Urinary bladder (tissue), 3 donors: ENCODE measurements at regions not wholly inside any gene's neighbourhood (a gene's known extent, or its start where the extent isn't known, plus 50 kb on each side); places are given as distances from the start of the nearest gene placed in this dataset.

Source experiments
- DNase-seq: peaks from one replicate; pipeline ENCODE4 v3.0.0-alpha.2; 2015; ENCODE audit errors: extremely low spot score
- H3K27ac ChIP-seq: one replicate; pipeline ENCODE4 v1.5.1; 2013; ENCODE audit warnings: low read depth, mild to moderate bottlenecking, moderate library complexity
- H3K36me3 ChIP-seq: one replicate; pipeline ENCODE4 v1.6.1; 2013; ENCODE audit warnings: mild to moderate bottlenecking, moderate library complexity; ENCODE audit not compliant: insufficient read depth
- H3K4me1 ChIP-seq: one replicate; pipeline ENCODE4 v1.6.1; 2013; ENCODE audit warnings: mild to moderate bottlenecking, moderate library complexity; ENCODE audit not compliant: insufficient read depth
- H3K4me3 ChIP-seq: one replicate; pipeline ENCODE4 v1.5.1; 2013; ENCODE audit warnings: low read depth, low read length
- WGBS: extraction: QIAGEN DNeasy Blood & Tissue Kit; methylation state at CpG from one replicate; pipeline ENCODE4 v1.1.7; 2013; 5-methylcytosine and 5-hydroxymethylcytosine counted together
- donor health status: healthy with polysubstance abuse.
- donor health status: healthy.

GRCh38 chr1:69479734-69480133, 88.0 kb upstream of the LRRC7 start:
- WGBS = 71% methylated on average over 1 of the region's 1 CpG
- Histone ChIP-seq H3K4me1 (no peaks in the 10 kb centered on the region), H3K27ac (no peak overlapping the region), H3K4me3 (no peak overlapping the region), H3K36me3 (no peaks in the 10 kb centered on the region)
- no peak for DNase-seq

GRCh38 chr1:69483246-69483645, 84.5 kb upstream of the LRRC7 start:
- H3K27ac ChIP-seq = no peak overlapping the region
- no peaks in the 10 kb centered on the region for H3K4me1 ChIP-seq
- H3K36me3 ChIP-seq = no peaks in the 10 kb centered on the region
- DNase-seq = no peak
- H3K4me3 ChIP-seq = no peak overlapping the region
- 79% methylated on average over 2 of the region's 2 CpGs for WGBS

DNA sequence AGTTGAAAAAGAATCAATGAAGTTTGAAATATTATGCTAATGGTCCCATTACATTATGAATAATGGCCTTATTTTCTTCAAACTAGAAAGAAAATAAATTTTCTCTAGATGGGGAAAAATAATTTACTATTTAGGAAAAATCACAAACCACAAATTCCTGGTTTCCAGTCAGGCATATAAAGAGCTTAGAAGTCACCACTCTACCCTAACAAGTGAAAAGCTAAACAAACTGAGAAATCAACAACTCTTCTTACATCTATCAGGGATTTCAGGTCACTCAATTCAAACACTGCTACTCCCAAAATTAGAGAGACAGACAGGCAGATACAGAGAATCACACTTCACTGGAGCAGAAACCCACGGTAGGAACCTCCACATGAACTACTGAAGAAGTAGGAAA, 82.1 kb upstream of the LRRC7 start:
- no peak for DNase-seq
- H3K36me3 ChIP-seq = no peaks in the 10 kb centered on the region
- H3K4me3 ChIP-seq = no peak overlapping the region
- 95% methylated on average over 1 of the region's 1 CpG for WGBS
- H3K4me1 ChIP-seq = no peaks in the 10 kb centered on the region
- no peak overlapping the region for H3K27ac ChIP-seq

DNA sequence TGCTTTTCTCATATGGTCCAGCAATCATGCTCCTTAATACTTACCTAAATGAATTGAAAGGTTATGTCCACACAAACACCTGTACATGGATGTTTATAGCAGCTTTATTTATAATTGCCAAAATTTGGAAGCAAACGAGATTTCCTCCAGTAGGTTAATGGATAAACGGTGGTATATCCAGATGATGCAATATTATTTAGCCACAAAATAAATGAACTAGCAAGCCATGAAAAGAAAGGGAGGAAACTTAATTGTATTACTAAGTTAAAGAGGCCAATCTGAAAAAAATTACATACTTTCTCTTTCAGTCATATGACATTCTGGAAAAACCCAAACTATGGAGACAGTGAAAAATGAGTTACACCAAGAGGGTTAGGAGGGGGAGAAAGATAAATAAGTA, 76.3 kb upstream of the LRRC7 start:
- DNase-seq = no peak

GRCh38 chr1:69492286-69492685, 75.4 kb upstream of the LRRC7 start:
- DNase-seq = no peak
- Histone ChIP-seq H3K4me1 (no peaks in the 10 kb centered on the region), H3K36me3 (no peaks in the 10 kb centered on the region), H3K27ac (no peak overlapping the region), H3K4me3 (no peak overlapping the region)
- 73% methylated on average over 3 of the region's 3 CpGs for WGBS

More for the DNA sequence above, 76.3 kb upstream of the LRRC7 start:
- H3K36me3 ChIP-seq = no peaks in the 10 kb centered on the region
- 89% methylated on average over 2 of the region's 2 CpGs for WGBS
- H3K27ac ChIP-seq = no peak overlapping the region
- H3K4me1 ChIP-seq = no peaks in the 10 kb centered on the region
- H3K4me3 ChIP-seq = no peak overlapping the region

DNA sequence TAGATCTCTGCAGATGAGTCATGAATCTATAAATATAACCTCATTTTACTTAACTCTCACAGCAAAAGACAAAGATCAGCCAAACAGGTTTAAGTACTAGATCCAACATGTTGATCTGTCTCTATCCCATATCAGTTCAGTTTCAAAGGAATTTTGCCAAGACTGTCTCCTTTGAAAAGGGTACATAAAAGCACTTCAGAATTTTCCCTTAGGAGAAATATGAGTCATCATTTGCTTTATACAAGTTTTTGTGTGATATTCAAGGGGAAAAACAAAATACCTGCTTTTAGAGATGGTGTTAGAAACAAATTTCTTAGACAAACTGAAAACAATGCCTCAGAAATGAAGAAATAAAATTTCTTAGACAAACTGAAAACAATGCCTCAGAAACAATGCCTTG, 73.5 kb upstream of the LRRC7 start:
- no peak for DNase-seq
- no peaks in the 10 kb centered on the region for H3K4me1 ChIP-seq
- H3K4me3 ChIP-seq = no peak overlapping the region
- H3K36me3 ChIP-seq = no peaks in the 10 kb centered on the region
- no peak overlapping the region for H3K27ac ChIP-seq

GRCh38 chr1:69497441-69498221, 70.1 kb upstream of the LRRC7 start:
- no peak overlapping the region for H3K27ac ChIP-seq
- 78% methylated on average over 4 of the region's 4 CpGs for WGBS

GRCh38 chr1:69498711-69499110, 69.0 kb upstream of the LRRC7 start:
- H3K27ac ChIP-seq = no peak overlapping the region
- no peaks in the 10 kb centered on the region for H3K36me3 ChIP-seq
- no peaks in the 10 kb centered on the region for H3K4me1 ChIP-seq
- 86% methylated on average over 1 of the region's 1 CpG for WGBS
- no peak for DNase-seq
- no peak overlapping the region for H3K4me3 ChIP-seq

More at GRCh38 chr1:69497441-69498221, 70.1 kb upstream of the LRRC7 start:
- Histone ChIP-seq H3K36me3 (no peaks in the 10 kb centered on the region), H3K4me3 (no peak overlapping the region), H3K4me1 (no peaks in the 10 kb centered on the region)
- DNase-seq = no peak

GRCh38 chr1:69499203-69499803, 68.4 kb upstream of the LRRC7 start:
- no peak for DNase-seq
- no peaks in the 10 kb centered on the region for H3K36me3 ChIP-seq
- H3K27ac ChIP-seq = no peak overlapping the region
- H3K4me3 ChIP-seq = no peak overlapping the region
- no peaks in the 10 kb centered on the region for H3K4me1 ChIP-seq
- WGBS = 91% methylated on average over 7 of the region's 7 CpGs

DNA sequence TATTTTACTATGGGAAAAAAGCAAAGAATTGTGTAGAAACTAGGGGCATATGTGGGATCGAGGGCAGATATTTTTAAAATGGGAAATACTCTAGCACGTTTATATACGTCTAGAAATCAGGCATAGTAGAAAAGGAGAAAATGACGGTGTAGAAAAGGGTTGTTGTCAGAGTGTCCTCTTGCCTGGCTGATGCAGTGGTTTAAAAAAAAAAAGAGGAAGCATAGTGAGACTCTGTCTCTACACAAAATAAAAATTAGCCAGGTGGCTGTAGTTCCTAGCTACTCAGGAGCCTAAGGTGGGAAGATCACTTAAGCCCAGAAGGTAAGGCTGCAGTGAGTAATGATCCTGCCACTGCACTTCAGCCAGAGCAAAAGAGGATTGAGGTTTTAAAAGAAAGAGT, 64.7 kb upstream of the LRRC7 start:
- no peaks in the 10 kb centered on the region for H3K36me3 ChIP-seq
- no peaks in the 10 kb centered on the region for H3K4me1 ChIP-seq
- H3K4me3 ChIP-seq = no peak overlapping the region
- H3K27ac ChIP-seq = no peak overlapping the region
- 72% methylated on average over 4 of the region's 4 CpGs for WGBS
- DNase-seq = no peak

- Histone ChIP-seq H3K4me1 (no peaks in the 10 kb centered on the region), H3K4me3 (no peak overlapping the region), H3K27ac (no peak overlapping the region), H3K36me3 (no peaks in the 10 kb centered on the region)
- DNase-seq = no peak
- WGBS = 73% methylated on average over 3 of the region's 3 CpGs
Observed at GRCh38 chr1:69504730-69505252, 62.9 kb upstream of the LRRC7 start.

- Histone ChIP-seq H3K4me1 (no peaks in the 10 kb centered on the region), H3K36me3 (no peaks in the 10 kb centered on the region), H3K27ac (no peak overlapping the region), H3K4me3 (no peak overlapping the region)
- DNase-seq = no peak
- WGBS = 91% methylated on average over 2 of the region's 2 CpGs
Observed at GRCh38 chr1:69506311-69506710, 61.4 kb upstream of the LRRC7 start.

DNA sequence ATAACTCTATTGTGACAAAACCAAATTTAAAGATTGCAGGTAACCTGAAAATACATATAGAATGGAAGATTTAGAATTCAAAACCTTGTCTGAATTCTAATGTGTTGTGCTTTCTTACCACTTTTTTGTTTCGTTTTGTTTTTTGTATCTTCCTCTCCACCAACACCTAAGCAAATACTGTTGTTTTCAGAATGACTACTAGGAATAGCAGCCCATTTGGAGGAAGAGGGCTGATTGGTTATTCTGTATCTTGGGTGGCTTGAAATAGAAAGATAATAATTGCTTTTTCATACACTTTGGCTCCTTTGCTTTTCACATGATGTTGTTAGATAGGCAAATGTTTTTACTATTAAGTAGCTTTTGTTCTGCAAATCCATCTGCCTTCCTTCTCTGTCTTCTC, 61.0 kb upstream of the LRRC7 start:
- Histone ChIP-seq H3K36me3 (no peaks in the 10 kb centered on the region), H3K4me3 (no peak overlapping the region), H3K4me1 (no peaks in the 10 kb centered on the region), H3K27ac (no peak overlapping the region)
- DNase-seq = no peak
- 79% methylated on average over 1 of the region's 1 CpG for WGBS

DNA sequence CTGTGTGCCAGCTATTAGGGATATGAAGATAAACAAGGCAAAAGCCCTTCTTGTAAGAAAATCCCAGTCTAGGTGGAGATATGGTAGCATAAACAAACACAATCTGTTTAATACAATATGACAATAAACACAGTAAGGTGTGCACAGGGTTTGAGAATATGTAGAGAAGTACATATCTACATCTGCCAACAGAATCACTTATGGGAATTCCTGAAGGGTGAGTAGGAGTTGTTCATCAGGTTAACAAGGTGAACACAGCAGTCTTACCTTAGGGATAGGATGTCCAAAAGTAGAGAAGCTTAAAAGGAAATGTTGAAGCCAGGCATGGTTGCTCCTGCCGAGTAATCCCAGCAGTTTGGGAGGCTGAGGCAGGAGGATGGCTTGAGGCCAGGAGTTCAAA, 57.7 kb upstream of the LRRC7 start:
- no peaks in the 10 kb centered on the region for H3K36me3 ChIP-seq
- no peak for DNase-seq
- H3K4me3 ChIP-seq = no peak overlapping the region
- 93% methylated on average over 1 of the region's 1 CpG for whole genome bisulfite sequencing
- H3K4me1 ChIP-seq = no peaks in the 10 kb centered on the region
- H3K27ac ChIP-seq = no peak overlapping the region
